Stimulated activated CD8-positive, alpha-beta memory T cell treated with anti-CD3 and anti-CD28 coated beads, Interleukin-12 subunit alpha, Interleukin-12 subunit beta, amount 100 ng/mL, for 24 hours (primary cell): ENCODE measurements at regions not wholly inside any gene's neighbourhood (a gene's known extent, or its start where the extent isn't known, plus 50 kb on each side); places are given as distances from the start of the nearest gene placed in this dataset.

ENCODE experiments used
- DNase-seq: peaks from one replicate; pipeline ENCODE4 v3.0.0-alpha.2; 2020; ENCODE audit errors: extremely low read depth

- no peak for DNase-seq
Observed at GRCh38 chr4:178275671-178276360, 833.6 kb upstream of the AGA start.

- no peak for DNase-seq
Observed at GRCh38 chr4:178280362-178280761, 838.1 kb upstream of the AGA start.

GRCh38 chr4:178288462-178288861, 846.2 kb upstream of the AGA start:
- DNase-seq: no peak

GRCh38 chr4:178293601-178294000, 851.4 kb upstream of the AGA start:
- no peak for DNase-seq

- DNase-seq: no peak
Observed at GRCh38 chr4:178296669-178297068, 854.4 kb upstream of the AGA start.

GRCh38 chr4:178306565-178306964, 864.3 kb upstream of the AGA start:
- DNase-seq: no peak

- DNase-seq: no peak
Observed at GRCh38 chr4:178309890-178310289, 867.7 kb upstream of the AGA start.

GRCh38 chr4:178311997-178312396, 869.8 kb upstream of the AGA start:
- no peak for DNase-seq

GRCh38 chr4:178314287-178314686, 872.0 kb upstream of the AGA start:
- DNase-seq: no peak

- DNase-seq: no peak
Observed at GRCh38 chr4:178316211-178316610, 874.0 kb upstream of the AGA start.

GRCh38 chr4:178320003-178320402, 877.8 kb upstream of the AGA start:
- no peak for DNase-seq

- DNase-seq: no peak
Observed at GRCh38 chr4:178322524-178323183, 880.4 kb upstream of the AGA start.

- DNase-seq: no peak
Observed at GRCh38 chr4:178329226-178329872, 887.1 kb upstream of the AGA start.

- DNase-seq: no peak
Observed at GRCh38 chr4:178333355-178333754, 891.1 kb upstream of the AGA start.

GRCh38 chr4:178339769-178340168, 897.5 kb upstream of the AGA start:
- DNase-seq: no peak

GRCh38 chr4:178340468-178340867, 898.2 kb upstream of the AGA start:
- no peak for DNase-seq

GRCh38 chr4:178344096-178344495, 901.9 kb upstream of the AGA start:
- no peak for DNase-seq

- DNase-seq: no peak
Observed at GRCh38 chr4:178347111-178347510, 904.9 kb upstream of the AGA start.

GRCh38 chr4:178349601-178350000, 907.4 kb upstream of the AGA start:
- no peak for DNase-seq

- no peak for DNase-seq
Observed at GRCh38 chr4:178351185-178351584, 908.9 kb upstream of the AGA start.

GRCh38 chr4:178356725-178357124, 914.5 kb upstream of the AGA start:
- no peak for DNase-seq

- DNase-seq: no peak
Observed at GRCh38 chr4:178385481-178385880, 943.2 kb upstream of the AGA start.

- no peak for DNase-seq
Observed at GRCh38 chr4:178387756-178388155, 945.5 kb upstream of the AGA start.
